GM18505 (cell line): ENCODE measurements at regions not wholly inside any gene's neighbourhood (a gene's known extent, or its start where the extent isn't known, plus 50 kb on each side); places are given as distances from the start of the nearest gene placed in this dataset.

Source experiments
- ATAC-seq: cut with Tn5 transposase; IDR thresholded peaks from one replicate; pipeline ENCODE4 v1.9.1; 2021; ENCODE audit not compliant: unreplicated experiment
- POLR2A ChIP-seq: IDR thresholded peaks from 4 replicates; pipeline ENCODE4 v1.6.1; 2011; ENCODE audit warnings: borderline replicate concordance; ENCODE audit not compliant: insufficient read depth, insufficient read length; ENCODE audit errors: extremely low read depth

GRCh38 chr13:19264711-19265110 is 83.1 kb upstream of the TUBA3C start:
- no peak for ATAC-seq
- no peak for TF ChIP-seq POLR2A

GRCh38 chr13:19252381-19252780 is 70.8 kb upstream of the TUBA3C start:
- no peak for TF ChIP-seq POLR2A
- no peak for ATAC-seq

- TF ChIP-seq POLR2A, result no peak
- no peak for ATAC-seq
Measured at GRCh38 chr13:19239114-19239860, 57.7 kb upstream of the TUBA3C start.
